ENCODE measurements at regions not wholly inside any gene's neighbourhood (a gene's known extent, or its start where the extent isn't known, plus 50 kb on each side); places are given as distances from the start of the nearest gene placed in this dataset.

DNA sequence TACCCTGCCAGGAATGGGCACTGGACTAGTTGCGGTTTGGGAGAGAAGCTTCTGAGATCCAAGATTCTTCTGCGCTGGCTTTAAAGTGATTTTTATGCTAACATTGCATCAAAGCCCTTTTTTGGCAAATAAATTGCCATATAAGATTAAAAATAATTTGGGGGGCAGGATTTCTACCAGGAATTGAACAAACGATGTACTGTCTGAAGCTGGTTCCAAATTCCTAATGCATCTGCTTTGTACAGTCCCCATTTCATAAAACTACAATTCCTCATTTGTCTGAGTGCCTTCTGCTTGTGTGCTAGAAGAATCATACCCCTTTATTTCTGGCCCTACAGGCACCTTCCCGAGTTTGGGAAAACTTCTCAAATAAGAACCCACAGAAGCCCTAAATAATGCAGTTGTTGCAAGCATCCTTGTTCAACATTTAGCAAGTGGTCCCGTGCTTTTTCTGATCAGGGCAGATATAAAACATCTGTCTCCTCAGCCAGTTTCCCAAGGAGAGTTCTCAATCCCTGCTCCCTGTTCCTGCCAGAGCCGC, 349.7 kb downstream of the PTEN start:
- TF ChIP-seq EZH2 (IDR thresholded peaks at IDR 0.05; ENCODE audit: insufficient read depth, poor library complexity, severe bottlenecking) (no peak), EZH2phosphoT487 (IDR thresholded peaks at IDR 0.05; ENCODE audit: insufficient read depth, low read depth) (no peak)
